ENCODE measurements at regions not wholly inside any gene's neighbourhood (a gene's known extent, or its start where the extent isn't known, plus 50 kb on each side); places are given as distances from the start of the nearest gene placed in this dataset.
"Not testable (repeated sequence)": the region's sequence is repeated elsewhere in the genome, so short reads cannot be mapped to it uniquely, and the experiment has no call there.

- no peak for TF ChIP-seq CTCF (IDR thresholded peaks at IDR 0.05; ENCODE audit: borderline replicate concordance)
- Histone ChIP-seq H3K36me3 (no peaks in the 10 kb centered on the region), H3K4me1 (no peaks in the 10 kb centered on the region), H3K27ac (replicated peaks) (no peak overlapping the region), H3K27me3 (ENCODE audit: low read depth) (peaks cover 6% of the 10 kb centered on the region), H3K4me3 (no peak overlapping the region), H3K9me3 (replicated peaks) (peaks cover 10% of the 10 kb centered on the region)
- intact Hi-C loops (cut with micrococcal nuclease): loop anchor here (5.0 kb wide), 1 partner anchor 144 kb away; no protein-coding TSS in a partner anchor
- DNase-seq: no peak
These were observed 234.4 kb downstream of the TMEM121 start for GRCh38 chr14:105760691-105761344.

- not testable (repeated sequence) for H3K4me1 ChIP-seq; DNase-seq; H3K4me3 ChIP-seq; H3K9me3 ChIP-seq (replicated peaks); H3K36me3 ChIP-seq; H3K27ac ChIP-seq (replicated peaks); H3K27me3 ChIP-seq (ENCODE audit: low read depth)
- intact Hi-C loops (cut with micrococcal nuclease): loop anchor here (5.0 kb wide), 1 partner anchor 144 kb away; no protein-coding TSS in a partner anchor
These were observed 235.0 kb downstream of the TMEM121 start for GRCh38 chr14:105761345-105761740.

GRCh38 chr14:105761842-105762241 is 235.5 kb downstream of the TMEM121 start:
- no peak for TF ChIP-seq CTCF (IDR thresholded peaks at IDR 0.05; ENCODE audit: borderline replicate concordance)
- Histone ChIP-seq H3K9me3 (replicated peaks) (peaks cover 10% of the 10 kb centered on the region), H3K36me3 (no peaks in the 10 kb centered on the region), H3K4me3 (no peak overlapping the region), H3K27me3 (ENCODE audit: low read depth) (peaks cover 6% of the 10 kb centered on the region), H3K4me1 (no peaks in the 10 kb centered on the region), H3K27ac (replicated peaks) (no peak overlapping the region)
- intact Hi-C loops (cut with micrococcal nuclease): loop anchor here (5.0 kb wide), 1 partner anchor 145 kb away; no protein-coding TSS in a partner anchor
- no peak for DNase-seq

GRCh38 chr14:105762262-105762661 is 235.9 kb downstream of the TMEM121 start:
- intact Hi-C loops (cut with micrococcal nuclease): loop anchor here (5.0 kb wide), 1 partner anchor 145 kb away; no protein-coding TSS in a partner anchor
- not testable (repeated sequence) for H3K36me3 ChIP-seq

GRCh38 chr14:105764254-105764901 is 238.0 kb downstream of the TMEM121 start:
- not testable (repeated sequence) for DNase-seq; H3K36me3 ChIP-seq; H3K4me3 ChIP-seq; H3K4me1 ChIP-seq; H3K9me3 ChIP-seq (replicated peaks); H3K27ac ChIP-seq (replicated peaks); H3K27me3 ChIP-seq (ENCODE audit: low read depth)
- intact Hi-C loops (cut with micrococcal nuclease): loop anchor here (5.0 kb wide), 1 partner anchor 147 kb away; no protein-coding TSS in a partner anchor

More at GRCh38 chr14:105762262-105762661, 235.9 kb downstream of the TMEM121 start:
- not testable (repeated sequence) for H3K27ac ChIP-seq (replicated peaks); H3K27me3 ChIP-seq (ENCODE audit: low read depth); H3K4me3 ChIP-seq; H3K9me3 ChIP-seq (replicated peaks); H3K4me1 ChIP-seq; DNase-seq

GRCh38 chr14:105765072-105765825 is 238.9 kb downstream of the TMEM121 start:
- H3K36me3 ChIP-seq; H3K27me3 ChIP-seq (ENCODE audit: low read depth); H3K4me3 ChIP-seq; H3K4me1 ChIP-seq; H3K9me3 ChIP-seq (replicated peaks); H3K27ac ChIP-seq (replicated peaks); intact Hi-C loops (cut with micrococcal nuclease): not testable (repeated sequence)
- peak; percentile 49 for DNase-seq

GRCh38 chr14:105765893-105766614 is 239.7 kb downstream of the TMEM121 start:
- intact Hi-C loops (cut with micrococcal nuclease): no loop called here
- no peak for TF ChIP-seq CTCF (IDR thresholded peaks at IDR 0.05; ENCODE audit: borderline replicate concordance)
- H3K4me1 ChIP-seq: no peaks in the 10 kb centered on the region

More at GRCh38 chr14:105765893-105766614, 239.7 kb downstream of the TMEM121 start:
- no peak for DNase-seq
- H3K9me3 ChIP-seq (replicated peaks): no peaks in the 10 kb centered on the region
- H3K4me3 ChIP-seq: no peak overlapping the region
- H3K27ac ChIP-seq (replicated peaks): no peak overlapping the region
- H3K27me3 ChIP-seq (ENCODE audit: low read depth): peaks cover 6% of the 10 kb centered on the region
- H3K36me3 ChIP-seq: no peaks in the 10 kb centered on the region
